ENCODE measurements at regions not wholly inside any gene's neighbourhood (a gene's known extent, or its start where the extent isn't known, plus 50 kb on each side); places are given as distances from the start of the nearest gene placed in this dataset.

GRCh38 chr14:97887690-97888089 is 1090.5 kb downstream of the VRK1 start:
- whole genome bisulfite sequencing, 2 donors, result 79 to 89% methylated on average over 6 of the region's 6 CpGs
- Histone ChIP-seq H3K9me3 (no peaks in the 10 kb centered on the region), H3K4me1 (no peaks in the 10 kb centered on the region), H3K4me3 (no peak overlapping the region), H3K27ac (no peak overlapping the region), H3K27me3 (no peaks in the 10 kb centered on the region), H3K36me3 (no peaks in the 10 kb centered on the region)
- TF ChIP-seq EP300 (IDR thresholded peaks at IDR 0.05) (no peak), POLR2A (IDR thresholded peaks at IDR 0.05) (no peak)
- TF ChIP-seq, protein P1, sequence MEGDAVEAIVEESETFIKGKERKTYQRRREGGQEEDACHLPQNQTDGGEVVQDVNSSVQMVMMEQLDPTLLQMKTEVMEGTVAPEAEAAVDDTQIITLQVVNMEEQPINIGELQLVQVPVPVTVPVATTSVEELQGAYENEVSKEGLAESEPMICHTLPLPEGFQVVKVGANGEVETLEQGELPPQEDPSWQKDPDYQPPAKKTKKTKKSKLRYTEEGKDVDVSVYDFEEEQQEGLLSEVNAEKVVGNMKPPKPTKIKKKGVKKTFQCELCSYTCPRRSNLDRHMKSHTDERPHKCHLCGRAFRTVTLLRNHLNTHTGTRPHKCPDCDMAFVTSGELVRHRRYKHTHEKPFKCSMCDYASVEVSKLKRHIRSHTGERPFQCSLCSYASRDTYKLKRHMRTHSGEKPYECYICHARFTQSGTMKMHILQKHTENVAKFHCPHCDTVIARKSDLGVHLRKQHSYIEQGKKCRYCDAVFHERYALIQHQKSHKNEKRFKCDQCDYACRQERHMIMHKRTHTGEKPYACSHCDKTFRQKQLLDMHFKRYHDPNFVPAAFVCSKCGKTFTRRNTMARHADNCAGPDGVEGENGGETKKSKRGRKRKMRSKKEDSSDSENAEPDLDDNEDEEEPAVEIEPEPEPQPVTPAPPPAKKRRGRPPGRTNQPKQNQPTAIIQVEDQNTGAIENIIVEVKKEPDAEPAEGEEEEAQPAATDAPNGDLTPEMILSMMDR (IDR thresholded peaks at IDR 0.05), result no peak
- DNase-seq (ENCODE audit: low spot score in 2 of 2), result no peak

GRCh38 chr14:97888331-97888730 is 1091.1 kb downstream of the VRK1 start:
- WGBS, 2 donors, result 77 to 86% methylated on average over 5 of the region's 5 CpGs
- no peaks in the 10 kb centered on the region for H3K27me3 ChIP-seq

GRCh38 chr14:97891515-97891914 is 1094.3 kb downstream of the VRK1 start:
- Histone ChIP-seq H3K9me3 (no peaks in the 10 kb centered on the region), H3K36me3 (no peaks in the 10 kb centered on the region), H3K4me3 (no peak overlapping the region), H3K27ac (no peak overlapping the region), H3K27me3 (no peaks in the 10 kb centered on the region), H3K4me1 (no peaks in the 10 kb centered on the region)
- DNase-seq (ENCODE audit: low spot score in 2 of 2), result no peak
- TF ChIP-seq POLR2A (IDR thresholded peaks at IDR 0.05) (no peak), EP300 (IDR thresholded peaks at IDR 0.05) (no peak)
- TF ChIP-seq, protein P1 (IDR thresholded peaks at IDR 0.05), result no peak
- WGBS, 2 donors, result 70 to 71% methylated on average over 2 of the region's 2 CpGs

More at GRCh38 chr14:97888331-97888730, 1091.1 kb downstream of the VRK1 start:
- DNase-seq (ENCODE audit: low spot score in 2 of 2), result no peak
- H3K36me3 ChIP-seq, result no peaks in the 10 kb centered on the region
- no peaks in the 10 kb centered on the region for H3K4me1 ChIP-seq
- no peak overlapping the region for H3K4me3 ChIP-seq
- TF ChIP-seq EP300 (IDR thresholded peaks at IDR 0.05) (no peak), POLR2A (IDR thresholded peaks at IDR 0.05) (no peak)
- TF ChIP-seq, protein P1 (IDR thresholded peaks at IDR 0.05), result no peak
- no peaks in the 10 kb centered on the region for H3K9me3 ChIP-seq
- H3K27ac ChIP-seq, result no peak overlapping the region

GRCh38 chr14:97894552-97894951 is 1097.4 kb downstream of the VRK1 start:
- no peak for DNase-seq (ENCODE audit: low spot score in 2 of 2)
- no peak overlapping the region for H3K27ac ChIP-seq
- no peaks in the 10 kb centered on the region for H3K27me3 ChIP-seq
- WGBS, 2 donors, result 94 to 97% methylated on average over 4 of the region's 4 CpGs
- TF ChIP-seq, protein P1 (IDR thresholded peaks at IDR 0.05), result no peak
- TF ChIP-seq EP300 (IDR thresholded peaks at IDR 0.05) (no peak), POLR2A (IDR thresholded peaks at IDR 0.05) (no peak)
- no peaks in the 10 kb centered on the region for H3K4me1 ChIP-seq
- H3K9me3 ChIP-seq, result no peaks in the 10 kb centered on the region
- no peak overlapping the region for H3K4me3 ChIP-seq
- H3K36me3 ChIP-seq, result no peaks in the 10 kb centered on the region

- H3K9me3 ChIP-seq, result no peaks in the 10 kb centered on the region
- no peak overlapping the region for H3K27ac ChIP-seq
- no peaks in the 10 kb centered on the region for H3K27me3 ChIP-seq
- 37 to 45% methylated on average over 6 of the region's 6 CpGs for WGBS, 2 donors
- TF ChIP-seq POLR2A (IDR thresholded peaks at IDR 0.05) (no peak), EP300 (IDR thresholded peaks at IDR 0.05) (no peak)
- TF ChIP-seq, protein P1 (IDR thresholded peaks at IDR 0.05), result no peak
- H3K4me3 ChIP-seq, result no peak overlapping the region
- no peaks in the 10 kb centered on the region for H3K4me1 ChIP-seq
- H3K36me3 ChIP-seq, result no peaks in the 10 kb centered on the region
- DNase-seq (ENCODE audit: low spot score in 2 of 2), result no peak
Measured at GRCh38 chr14:97900196-97900854, 1103.1 kb downstream of the VRK1 start.
